NB4 (cell line): ENCODE measurements at regions not wholly inside any gene's neighbourhood (a gene's known extent, or its start where the extent isn't known, plus 50 kb on each side); places are given as distances from the start of the nearest gene placed in this dataset.

Experiments
- CTCF ChIP-seq: IDR thresholded peaks from one replicate; pipeline ENCODE4 v1.5.1; 2012; ENCODE audit warnings: low read depth, low read length
- MYC ChIP-seq: IDR thresholded peaks from 2 replicates; pipeline ENCODE4 v1.6.1; 2011; ENCODE audit warnings: low read depth, low read length
- POLR2A ChIP-seq: IDR thresholded peaks from 2 replicates; pipeline ENCODE4 v1.6.1; 2011; ENCODE audit warnings: mild to moderate bottlenecking; ENCODE audit not compliant: insufficient read length; ENCODE audit errors: extremely low read depth

- TF ChIP-seq CTCF: no peak
- no peak for TF ChIP-seq POLR2A
- TF ChIP-seq MYC: no peak
These were observed 805.3 kb upstream of the EPHA5 start for GRCh38 chr4:66475596-66475995.
